NCI-H82 (cell line): ENCODE measurements at regions not wholly inside any gene's neighbourhood (a gene's known extent, or its start where the extent isn't known, plus 50 kb on each side); places are given as distances from the start of the nearest gene placed in this dataset.

Experiments used
- DNase-seq: peaks from one replicate; lab custom pipeline; 2025; lab: John Stamatoyannopoulos, UW

DNA sequence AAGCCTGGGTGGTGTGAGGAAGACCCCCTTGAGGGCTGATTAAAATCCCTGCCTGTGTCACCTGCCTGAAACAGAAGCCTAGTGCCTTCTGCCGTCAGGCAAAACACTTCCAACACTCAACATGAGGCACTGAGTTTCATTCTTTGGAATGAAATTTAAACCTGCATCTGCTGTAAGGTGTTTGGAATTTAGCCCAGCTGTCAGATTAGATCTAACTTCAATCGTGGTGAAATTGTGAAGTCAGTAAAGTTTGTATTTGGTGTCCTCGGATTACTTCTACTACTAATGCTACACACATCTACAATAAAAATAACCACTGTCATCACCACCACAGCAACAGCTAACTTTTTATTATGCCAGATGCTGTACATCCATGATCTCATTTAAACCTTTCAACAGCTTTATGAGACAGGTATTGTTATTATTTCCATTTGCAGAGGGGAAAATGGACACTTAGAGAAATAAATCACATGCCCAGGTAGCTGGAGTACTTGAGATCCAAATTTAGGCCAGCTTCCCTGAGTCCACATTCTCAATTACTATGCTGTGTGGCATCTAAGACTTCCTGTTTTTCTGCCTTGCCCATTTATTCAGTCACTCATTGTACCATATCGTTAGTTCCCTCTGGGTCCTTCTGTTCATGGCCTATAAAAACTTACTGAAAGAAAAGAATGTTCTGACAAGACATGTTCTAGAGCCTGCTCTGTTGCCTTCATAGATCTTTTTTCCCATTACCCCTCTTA is 98.2 kb upstream of the GCFC2 start:
- no peak for DNase-seq

- no peak for DNase-seq
Measured at GRCh38 chr2:75807992-75808391, 97.3 kb upstream of the GCFC2 start.

GRCh38 chr2:75801234-75801982 is 90.7 kb upstream of the GCFC2 start:
- DNase-seq = peak; percentile 56

GRCh38 chr2:75800456-75800855 is 89.7 kb upstream of the GCFC2 start:
- no peak for DNase-seq

GRCh38 chr2:75799859-75800258 is 89.1 kb upstream of the GCFC2 start:
- DNase-seq = no peak

- DNase-seq = no peak
Measured at GRCh38 chr2:75798569-75798968, 87.9 kb upstream of the GCFC2 start.

DNA sequence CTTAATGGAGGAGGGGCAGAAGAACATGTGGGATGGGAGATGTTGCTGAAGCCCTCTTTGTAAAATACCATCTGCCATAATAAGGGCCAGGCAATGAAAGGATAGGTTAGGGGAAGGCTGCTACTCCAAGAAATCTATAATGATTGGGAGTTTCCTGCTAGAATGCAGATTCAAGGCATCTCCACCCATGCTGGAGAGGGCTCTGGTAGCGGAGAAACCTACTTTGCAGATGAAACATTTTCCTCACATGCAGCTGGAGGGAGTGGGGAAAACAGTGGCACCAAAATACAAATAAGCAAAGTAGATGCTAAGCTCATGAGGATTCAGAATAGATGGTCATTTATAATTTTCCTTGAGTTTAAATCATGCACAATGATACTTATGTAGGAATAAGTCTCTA is 82.3 kb upstream of the GCFC2 start:
- no peak for DNase-seq

DNA sequence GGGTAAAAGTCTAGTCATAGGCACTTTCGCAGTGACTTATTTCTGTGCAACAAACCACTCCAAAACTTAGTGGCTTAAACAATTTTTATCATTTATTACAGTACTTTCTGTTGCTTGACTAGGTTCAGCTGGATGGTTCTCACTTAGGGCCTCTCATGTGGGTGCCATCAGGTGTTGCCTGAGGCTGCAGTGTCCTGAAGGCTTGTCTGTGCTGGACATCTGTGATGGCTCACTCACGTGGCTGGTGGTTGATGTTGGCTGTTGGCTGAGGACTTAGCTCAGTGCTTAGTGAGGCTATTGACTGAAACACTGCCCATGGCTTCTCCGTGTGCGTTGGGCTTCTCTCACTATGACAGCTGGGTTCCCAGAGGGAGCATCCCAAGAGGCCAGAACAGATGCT is 81.4 kb upstream of the GCFC2 start:
- peak; percentile 52 for DNase-seq

DNA sequence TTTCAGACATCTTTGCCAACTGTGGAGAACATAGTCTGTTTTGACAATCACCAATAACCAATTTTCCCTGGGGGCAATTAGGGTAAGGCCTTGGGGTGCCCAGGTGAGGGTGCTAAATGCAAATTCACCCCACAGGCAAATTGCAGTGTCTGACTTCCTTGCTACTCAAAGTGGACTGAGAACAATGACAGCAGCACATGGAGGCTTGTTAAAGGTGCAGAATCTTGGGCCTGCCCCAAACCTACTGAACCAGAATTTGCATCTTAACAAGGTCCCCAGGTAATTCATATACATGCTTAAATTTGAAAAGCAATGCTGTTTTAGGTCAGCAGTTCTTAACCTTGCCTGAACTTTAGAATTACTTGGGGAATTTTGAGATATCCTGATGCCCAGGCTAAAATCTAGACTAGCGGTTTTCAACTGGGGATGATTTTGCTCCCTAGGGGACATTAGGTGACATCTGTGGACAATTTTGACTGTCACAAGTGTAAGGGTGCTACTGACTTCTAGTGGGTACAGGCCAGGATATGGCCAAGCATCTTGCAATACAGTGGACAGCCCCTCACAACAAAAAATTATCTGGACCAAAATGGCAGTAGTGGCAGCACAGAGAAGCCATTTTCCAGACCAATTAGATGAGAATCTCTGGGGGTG is 80.2 kb upstream of the GCFC2 start:
- no peak for DNase-seq

- no peak for DNase-seq
Measured at GRCh38 chr2:75790121-75790813, 79.6 kb upstream of the GCFC2 start.

GRCh38 chr2:75788902-75789301 is 78.2 kb upstream of the GCFC2 start:
- no peak for DNase-seq

DNA sequence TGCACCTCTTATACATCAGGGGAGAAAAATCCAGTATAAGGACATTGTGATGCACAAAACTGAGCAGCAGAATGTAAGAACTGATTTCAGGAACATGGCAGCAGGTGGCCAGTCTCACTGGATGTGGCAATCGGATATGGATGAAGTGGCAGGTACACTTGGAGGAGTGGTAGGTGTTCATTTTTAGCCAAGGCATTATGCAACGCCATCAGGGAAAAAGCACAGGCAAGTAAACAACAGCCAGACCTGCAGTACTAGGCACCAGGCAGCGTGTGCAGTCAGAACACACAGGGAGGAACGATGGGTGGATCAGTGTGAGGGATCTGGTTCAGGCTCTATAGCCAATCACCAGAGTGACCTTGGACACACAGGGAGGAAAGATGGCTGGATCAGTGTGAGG is 77.4 kb upstream of the GCFC2 start:
- DNase-seq = no peak

- DNase-seq = peak; percentile 82
Measured at GRCh38 chr2:75787532-75788132, 76.9 kb upstream of the GCFC2 start.

DNA sequence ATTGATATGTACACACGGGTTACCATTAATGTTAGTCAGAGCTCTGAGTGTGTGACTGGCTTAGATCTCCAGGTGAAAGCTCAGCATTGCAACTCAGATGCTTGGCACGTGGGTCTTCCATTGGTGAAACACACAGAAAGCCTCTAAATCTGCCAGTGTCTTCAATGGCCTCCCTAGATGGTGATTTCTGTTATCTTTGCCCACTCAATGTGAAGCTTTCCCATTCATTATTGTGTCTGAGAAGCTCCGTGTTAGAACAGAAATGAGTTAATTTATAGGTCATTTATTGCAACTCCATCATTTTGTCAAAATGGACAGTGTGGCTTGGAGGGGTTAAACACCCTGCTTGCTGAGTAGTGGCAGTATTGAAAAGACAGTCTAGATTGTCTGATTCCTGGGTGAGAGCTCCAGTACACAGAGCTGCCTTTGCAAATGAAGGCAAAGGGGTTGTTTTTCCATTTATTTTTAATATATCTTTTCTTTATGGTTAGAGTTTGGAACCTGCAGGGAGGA is 64.7 kb upstream of the GCFC2 start:
- no peak for DNase-seq

DNA sequence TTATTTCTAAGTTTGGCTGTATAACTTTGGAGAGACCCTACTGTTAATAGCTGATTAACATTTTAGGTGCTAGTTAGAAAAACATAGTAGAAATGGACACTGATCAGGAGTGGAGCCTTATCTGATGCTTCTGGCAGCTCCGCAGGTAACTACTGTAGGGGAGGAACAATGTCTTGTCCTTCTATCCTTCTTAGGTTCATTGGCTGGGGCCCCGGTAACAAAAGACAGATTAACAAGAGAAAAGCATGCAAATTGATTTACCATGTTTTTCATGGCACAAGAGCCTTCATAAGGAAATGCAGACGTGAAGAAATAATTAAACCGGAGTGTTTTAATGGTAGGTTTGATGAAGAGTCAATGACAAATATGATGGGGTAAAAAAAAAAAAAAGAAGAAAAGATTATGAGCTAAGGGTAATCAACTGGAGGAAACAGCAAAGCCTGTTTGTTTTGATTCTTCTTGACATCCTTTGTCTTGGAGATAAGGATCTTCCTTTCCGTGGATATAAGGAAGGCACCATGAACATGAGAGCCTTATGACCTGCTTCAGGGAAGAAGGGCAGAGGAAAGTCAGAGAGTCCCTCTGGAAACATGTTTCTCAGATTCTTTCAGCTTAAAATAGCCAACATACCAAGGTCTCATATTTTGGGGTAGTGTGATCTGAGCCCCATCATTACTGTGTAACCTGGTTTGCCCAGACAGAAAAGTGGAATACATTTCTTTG is 62.4 kb upstream of the GCFC2 start:
- DNase-seq = no peak

GRCh38 chr2:75765798-75766197 is 55.1 kb upstream of the GCFC2 start:
- no peak for DNase-seq

DNA sequence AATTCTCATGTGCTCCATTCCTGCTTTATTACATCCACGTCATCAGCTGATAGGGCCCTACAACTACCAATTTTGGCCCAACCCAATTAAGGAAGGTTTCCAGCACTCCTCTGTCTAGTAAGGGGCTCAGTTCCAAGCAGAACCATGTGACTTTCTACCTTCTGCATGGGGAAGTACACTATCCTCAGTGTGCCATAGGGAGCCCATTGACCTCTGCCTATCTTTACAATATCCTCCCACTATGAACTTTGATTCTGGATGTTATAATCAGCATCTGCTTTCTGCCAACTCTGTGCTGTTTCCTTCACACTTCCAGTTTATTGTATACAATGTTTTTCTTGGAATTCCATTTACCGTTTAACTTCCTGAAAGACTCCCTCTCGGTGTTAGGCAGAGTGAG is 53.9 kb upstream of the GCFC2 start:
- no peak for DNase-seq
